ENCODE measurements at regions not wholly inside any gene's neighbourhood (a gene's known extent, or its start where the extent isn't known, plus 50 kb on each side); places are given as distances from the start of the nearest gene placed in this dataset.
"Not testable (repeated sequence)": the region's sequence is repeated elsewhere in the genome, so short reads cannot be mapped to it uniquely, and the experiment has no call there.

GRCh38 chr9:126071076-126071750, 255.4 kb upstream of the MVB12B start:
- ATAC-seq (no peak), DNase-seq (no peak)
- Histone ChIP-seq H3K27me3 (peaks cover 0 to 35% (median 0%) of the 10 kb centered on the region in 9 donors), H3K27ac (no peak overlapping the region), H3K9me3 (no peaks in the 10 kb centered on the region), H3K36me3 (no peaks in the 10 kb centered on the region), H3K4me1 (no peaks in the 10 kb centered on the region), H3K4me3 (no peak overlapping the region)
- 70 to 75% (median 73%) methylated on average over 13 of the region's 13 CpGs for WGBS, 4 donors
- intact Hi-C loops (cut with DNase I) = no loop called here
- no peak for TF ChIP-seq CTCF (IDR thresholded peaks at IDR 0.05)
- TF ChIP-seq POLR2A (IDR thresholded peaks at IDR 0.05) = no peak

GRCh38 chr9:126077656-126078055, 249.0 kb upstream of the MVB12B start:
- ATAC-seq; H3K9me3 ChIP-seq; H3K27ac ChIP-seq; H3K27me3 ChIP-seq; H3K4me3 ChIP-seq; intact Hi-C loops (cut with DNase I); H3K36me3 ChIP-seq; DNase-seq; H3K4me1 ChIP-seq: not testable (repeated sequence)
- 84 to 90% (median 86%) methylated on average over 11 to 12 of the region's 12 CpGs for WGBS, 4 donors

- Histone ChIP-seq H3K9me3 (no peaks in the 10 kb centered on the region), H3K27me3 (no peaks in the 10 kb centered on the region), H3K4me1 (no peaks in the 10 kb centered on the region), H3K27ac (no peak overlapping the region), H3K4me3 (no peak overlapping the region), H3K36me3 (no peaks in the 10 kb centered on the region)
- 51 to 68% (median 55%) methylated on average over 2 of the region's 2 CpGs for WGBS, 4 donors
- intact Hi-C loops (cut with DNase I) = no loop called here
- ATAC-seq = no peak
- DNase-seq = no peak
- no peak for TF ChIP-seq CTCF (IDR thresholded peaks at IDR 0.05)
- TF ChIP-seq POLR2A (IDR thresholded peaks at IDR 0.05) = no peak
Measured at GRCh38 chr9:126080641-126081040, 246.0 kb upstream of the MVB12B start.

GRCh38 chr9:126081746-126082145, 244.9 kb upstream of the MVB12B start:
- TF ChIP-seq CTCF (IDR thresholded peaks at IDR 0.05) (no peak), POLR2A (IDR thresholded peaks at IDR 0.05) (no peak)
- Histone ChIP-seq H3K36me3 (no peaks in the 10 kb centered on the region), H3K4me3 (no peak overlapping the region), H3K27ac (no peak overlapping the region), H3K4me1 (no peaks in the 10 kb centered on the region), H3K9me3 (no peaks in the 10 kb centered on the region), H3K27me3 (no peaks in the 10 kb centered on the region)
- no peak for DNase-seq
- no peak for ATAC-seq
- intact Hi-C loops (cut with DNase I) = no loop called here
- 66 to 75% (median 71%) methylated on average over 4 of the region's 4 CpGs for WGBS, 4 donors

GRCh38 chr9:126084008-126084407, 242.6 kb upstream of the MVB12B start:
- WGBS, 4 donors = 56 to 69% (median 63%) methylated on average over 4 of the region's 4 CpGs
- no peak for ATAC-seq
- no peak overlapping the region for H3K4me3 ChIP-seq
- DNase-seq = no peak
- H3K4me1 ChIP-seq = no peaks in the 10 kb centered on the region
- no peaks in the 10 kb centered on the region for H3K27me3 ChIP-seq
- no peaks in the 10 kb centered on the region for H3K36me3 ChIP-seq
- no peak overlapping the region for H3K27ac ChIP-seq
- TF ChIP-seq POLR2A (IDR thresholded peaks at IDR 0.05) (no peak), CTCF (IDR thresholded peaks at IDR 0.05) (no peak)
- intact Hi-C loops (cut with DNase I) = no loop called here
- no peaks in the 10 kb centered on the region for H3K9me3 ChIP-seq
